ENCODE measurements at regions not wholly inside any gene's neighbourhood (a gene's known extent, or its start where the extent isn't known, plus 50 kb on each side); places are given as distances from the start of the nearest gene placed in this dataset.

DNA sequence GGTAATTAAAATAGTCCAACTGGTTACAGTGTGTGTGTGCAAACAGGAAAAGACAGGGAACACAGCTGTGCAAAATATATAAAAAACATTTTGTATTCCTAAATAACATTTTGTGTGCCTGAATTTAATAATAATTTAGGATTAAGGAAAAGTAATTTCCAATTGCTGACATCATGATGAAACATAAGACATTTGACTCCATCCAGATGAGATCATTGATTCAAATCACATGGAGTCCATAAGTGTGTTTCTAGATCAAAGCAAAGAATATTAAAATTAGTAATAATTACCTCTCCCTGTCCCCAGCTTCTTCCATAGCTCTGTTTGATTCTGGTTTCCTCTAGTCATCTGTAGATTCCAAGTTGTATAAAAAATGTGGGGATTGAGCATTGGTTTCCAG lies 64.6 kb upstream of the BTN3A2 start:
- Histone ChIP-seq H3K4me3 (ENCODE audit: low read depth in 1 of 3, low read length in 3 of 3) (no peak overlapping the region), H3K9ac (ENCODE audit: low read depth in 1 of 2, low read length in 2 of 2) (no peak overlapping the region), H3K36me3 (ENCODE audit: control insufficient read depth in 4 of 4, insufficient read depth in 3 of 4, low read depth in 1 of 4, low read length in 3 of 4) (no peaks in the 10 kb centered on the region), H3K4me1 (ENCODE audit: control insufficient read depth in 4 of 4, insufficient read depth in 4 of 4, low read length in 3 of 4) (no peaks in the 10 kb centered on the region), H3K9me3 (ENCODE audit: control insufficient read depth in 4 of 4, low read length in 3 of 4) (no peaks in the 10 kb centered on the region), H3K27me3 (ENCODE audit: control insufficient read depth in 4 of 4, insufficient read depth in 4 of 4, low read length in 3 of 4) (peaks cover 0 to 6% (median 1%) of the 10 kb centered on the region in 4 donors), H3K27ac (ENCODE audit: low read depth in 1 of 2, low read length in 2 of 2) (no peak overlapping the region)
- no peak for DNase-seq (ENCODE audit: low spot score)
- TF ChIP-seq, protein P1, sequence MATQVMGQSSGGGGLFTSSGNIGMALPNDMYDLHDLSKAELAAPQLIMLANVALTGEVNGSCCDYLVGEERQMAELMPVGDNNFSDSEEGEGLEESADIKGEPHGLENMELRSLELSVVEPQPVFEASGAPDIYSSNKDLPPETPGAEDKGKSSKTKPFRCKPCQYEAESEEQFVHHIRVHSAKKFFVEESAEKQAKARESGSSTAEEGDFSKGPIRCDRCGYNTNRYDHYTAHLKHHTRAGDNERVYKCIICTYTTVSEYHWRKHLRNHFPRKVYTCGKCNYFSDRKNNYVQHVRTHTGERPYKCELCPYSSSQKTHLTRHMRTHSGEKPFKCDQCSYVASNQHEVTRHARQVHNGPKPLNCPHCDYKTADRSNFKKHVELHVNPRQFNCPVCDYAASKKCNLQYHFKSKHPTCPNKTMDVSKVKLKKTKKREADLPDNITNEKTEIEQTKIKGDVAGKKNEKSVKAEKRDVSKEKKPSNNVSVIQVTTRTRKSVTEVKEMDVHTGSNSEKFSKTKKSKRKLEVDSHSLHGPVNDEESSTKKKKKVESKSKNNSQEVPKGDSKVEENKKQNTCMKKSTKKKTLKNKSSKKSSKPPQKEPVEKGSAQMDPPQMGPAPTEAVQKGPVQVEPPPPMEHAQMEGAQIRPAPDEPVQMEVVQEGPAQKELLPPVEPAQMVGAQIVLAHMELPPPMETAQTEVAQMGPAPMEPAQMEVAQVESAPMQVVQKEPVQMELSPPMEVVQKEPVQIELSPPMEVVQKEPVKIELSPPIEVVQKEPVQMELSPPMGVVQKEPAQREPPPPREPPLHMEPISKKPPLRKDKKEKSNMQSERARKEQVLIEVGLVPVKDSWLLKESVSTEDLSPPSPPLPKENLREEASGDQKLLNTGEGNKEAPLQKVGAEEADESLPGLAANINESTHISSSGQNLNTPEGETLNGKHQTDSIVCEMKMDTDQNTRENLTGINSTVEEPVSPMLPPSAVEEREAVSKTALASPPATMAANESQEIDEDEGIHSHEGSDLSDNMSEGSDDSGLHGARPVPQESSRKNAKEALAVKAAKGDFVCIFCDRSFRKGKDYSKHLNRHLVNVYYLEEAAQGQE (IDR thresholded peaks at IDR 0.05) = no peak
- no peak for TF ChIP-seq GABPA (IDR thresholded peaks at IDR 0.05 in 1 of 2, conservative IDR thresholded peaks at IDR 0.05 in 1 of 2)
- TF ChIP-seq RXRA (IDR thresholded peaks at IDR 0.05) = no peak
- no peak for TF ChIP-seq RAD21 (IDR thresholded peaks at IDR 0.05)
- no peak for TF ChIP-seq EGR1 (IDR thresholded peaks at IDR 0.05; ENCODE audit: low read depth in 2 of 2)
- TF ChIP-seq TAF1 (conservative IDR thresholded peaks at IDR 0.05) = no peak
- TF ChIP-seq, protein P2, sequence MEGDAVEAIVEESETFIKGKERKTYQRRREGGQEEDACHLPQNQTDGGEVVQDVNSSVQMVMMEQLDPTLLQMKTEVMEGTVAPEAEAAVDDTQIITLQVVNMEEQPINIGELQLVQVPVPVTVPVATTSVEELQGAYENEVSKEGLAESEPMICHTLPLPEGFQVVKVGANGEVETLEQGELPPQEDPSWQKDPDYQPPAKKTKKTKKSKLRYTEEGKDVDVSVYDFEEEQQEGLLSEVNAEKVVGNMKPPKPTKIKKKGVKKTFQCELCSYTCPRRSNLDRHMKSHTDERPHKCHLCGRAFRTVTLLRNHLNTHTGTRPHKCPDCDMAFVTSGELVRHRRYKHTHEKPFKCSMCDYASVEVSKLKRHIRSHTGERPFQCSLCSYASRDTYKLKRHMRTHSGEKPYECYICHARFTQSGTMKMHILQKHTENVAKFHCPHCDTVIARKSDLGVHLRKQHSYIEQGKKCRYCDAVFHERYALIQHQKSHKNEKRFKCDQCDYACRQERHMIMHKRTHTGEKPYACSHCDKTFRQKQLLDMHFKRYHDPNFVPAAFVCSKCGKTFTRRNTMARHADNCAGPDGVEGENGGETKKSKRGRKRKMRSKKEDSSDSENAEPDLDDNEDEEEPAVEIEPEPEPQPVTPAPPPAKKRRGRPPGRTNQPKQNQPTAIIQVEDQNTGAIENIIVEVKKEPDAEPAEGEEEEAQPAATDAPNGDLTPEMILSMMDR (IDR thresholded peaks at IDR 0.05; ENCODE audit: low read depth, low read length, missing input control) = no peak
- TF ChIP-seq YY1 (IDR thresholded peaks at IDR 0.05) = no peak
- no peak for TF ChIP-seq HNF4A (conservative IDR thresholded peaks at IDR 0.05)
- TF ChIP-seq, protein P3, sequence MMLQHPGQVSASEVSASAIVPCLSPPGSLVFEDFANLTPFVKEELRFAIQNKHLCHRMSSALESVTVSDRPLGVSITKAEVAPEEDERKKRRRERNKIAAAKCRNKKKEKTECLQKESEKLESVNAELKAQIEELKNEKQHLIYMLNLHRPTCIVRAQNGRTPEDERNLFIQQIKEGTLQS (IDR thresholded peaks at IDR 0.05) = no peak
- TF ChIP-seq, protein P4, sequence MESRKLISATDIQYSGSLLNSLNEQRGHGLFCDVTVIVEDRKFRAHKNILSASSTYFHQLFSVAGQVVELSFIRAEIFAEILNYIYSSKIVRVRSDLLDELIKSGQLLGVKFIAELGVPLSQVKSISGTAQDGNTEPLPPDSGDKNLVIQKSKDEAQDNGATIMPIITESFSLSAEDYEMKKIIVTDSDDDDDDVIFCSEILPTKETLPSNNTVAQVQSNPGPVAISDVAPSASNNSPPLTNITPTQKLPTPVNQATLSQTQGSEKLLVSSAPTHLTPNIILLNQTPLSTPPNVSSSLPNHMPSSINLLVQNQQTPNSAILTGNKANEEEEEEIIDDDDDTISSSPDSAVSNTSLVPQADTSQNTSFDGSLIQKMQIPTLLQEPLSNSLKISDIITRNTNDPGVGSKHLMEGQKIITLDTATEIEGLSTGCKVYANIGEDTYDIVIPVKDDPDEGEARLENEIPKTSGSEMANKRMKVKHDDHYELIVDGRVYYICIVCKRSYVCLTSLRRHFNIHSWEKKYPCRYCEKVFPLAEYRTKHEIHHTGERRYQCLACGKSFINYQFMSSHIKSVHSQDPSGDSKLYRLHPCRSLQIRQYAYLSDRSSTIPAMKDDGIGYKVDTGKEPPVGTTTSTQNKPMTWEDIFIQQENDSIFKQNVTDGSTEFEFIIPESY (IDR thresholded peaks at IDR 0.05) = no peak
- TF ChIP-seq FOXA1 (IDR thresholded peaks at IDR 0.05) = no peak
- no peak for TF ChIP-seq FOXA2 (IDR thresholded peaks at IDR 0.05)
- TF ChIP-seq, protein P5, sequence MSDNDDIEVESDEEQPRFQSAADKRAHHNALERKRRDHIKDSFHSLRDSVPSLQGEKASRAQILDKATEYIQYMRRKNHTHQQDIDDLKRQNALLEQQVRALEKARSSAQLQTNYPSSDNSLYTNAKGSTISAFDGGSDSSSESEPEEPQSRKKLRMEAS (IDR thresholded peaks at IDR 0.05) = no peak
- TF ChIP-seq SP1 (IDR thresholded peaks at IDR 0.05) = no peak
- no peak for TF ChIP-seq NR2F2 (IDR thresholded peaks at IDR 0.05)

DNA sequence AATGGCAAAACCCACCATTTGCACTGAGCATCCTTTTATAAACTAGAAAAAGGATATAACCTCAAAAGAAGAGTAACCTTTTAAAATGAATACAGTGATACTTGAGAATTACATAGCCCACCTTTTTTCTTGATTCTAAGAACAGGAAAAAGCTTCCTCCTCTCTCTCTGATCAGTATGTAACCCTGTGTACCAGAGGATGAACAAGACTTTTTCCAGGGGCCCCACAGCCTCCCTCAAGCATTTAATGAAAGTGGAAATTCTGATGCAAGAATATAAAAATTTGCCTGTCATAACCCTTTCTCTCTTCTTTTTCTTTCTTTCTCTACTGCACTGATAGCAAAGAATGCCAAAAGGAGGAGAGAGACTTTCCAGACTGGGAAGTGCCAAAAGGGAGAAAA lies 64.2 kb upstream of the BTN3A2 start:
- no peaks in the 10 kb centered on the region for H3K36me3 ChIP-seq (ENCODE audit: control insufficient read depth in 4 of 4, insufficient read depth in 3 of 4, low read depth in 1 of 4, low read length in 3 of 4)
- H3K4me3 ChIP-seq (ENCODE audit: low read depth in 1 of 3, low read length in 3 of 3) = no peak overlapping the region
- no peaks in the 10 kb centered on the region for H3K4me1 ChIP-seq (ENCODE audit: control insufficient read depth in 4 of 4, insufficient read depth in 4 of 4, low read length in 3 of 4)
- H3K27ac ChIP-seq (ENCODE audit: low read depth in 1 of 2, low read length in 2 of 2) = no peak overlapping the region
- H3K9ac ChIP-seq (ENCODE audit: low read depth in 1 of 2, low read length in 2 of 2) = no peak overlapping the region
- peaks cover 0 to 6% (median 1%) of the 10 kb centered on the region in 4 donors for H3K27me3 ChIP-seq (ENCODE audit: control insufficient read depth in 4 of 4, insufficient read depth in 4 of 4, low read length in 3 of 4)
- no peaks in the 10 kb centered on the region for H3K9me3 ChIP-seq (ENCODE audit: control insufficient read depth in 4 of 4, low read length in 3 of 4)
- TF ChIP-seq SP1 (IDR thresholded peaks at IDR 0.05) (no peak), HNF4A (conservative IDR thresholded peaks at IDR 0.05) (no peak), RXRA (IDR thresholded peaks at IDR 0.05) (no peak), HNF4G (IDR thresholded peaks at IDR 0.05) (no peak), RAD21 (IDR thresholded peaks at IDR 0.05) (no peak), JUND (IDR thresholded peaks at IDR 0.05) (no peak), TAF1 (conservative IDR thresholded peaks at IDR 0.05) (no peak), GABPA (IDR thresholded peaks at IDR 0.05 in 1 of 2, conservative IDR thresholded peaks at IDR 0.05 in 1 of 2) (no peak), YY1 (IDR thresholded peaks at IDR 0.05) (no peak), NR2F2 (IDR thresholded peaks at IDR 0.05) (no peak), EGR1 (IDR thresholded peaks at IDR 0.05; ENCODE audit: low read depth in 2 of 2) (no peak), FOXA1 (IDR thresholded peaks at IDR 0.05) (no peak)
- TF ChIP-seq, protein P2 (IDR thresholded peaks at IDR 0.05; ENCODE audit: low read depth, low read length, missing input control) = no peak
- TF ChIP-seq, protein P5 (IDR thresholded peaks at IDR 0.05) = no peak
- TF ChIP-seq, protein P4 (IDR thresholded peaks at IDR 0.05) = no peak
- TF ChIP-seq, protein P3 (IDR thresholded peaks at IDR 0.05) = no peak
- no peak for DNase-seq (ENCODE audit: low spot score)

All from liver (tissue), 7 donors.